ENCODE measurements at regions not wholly inside any gene's neighbourhood (a gene's known extent, or its start where the extent isn't known, plus 50 kb on each side); places are given as distances from the start of the nearest gene placed in this dataset.

DNA sequence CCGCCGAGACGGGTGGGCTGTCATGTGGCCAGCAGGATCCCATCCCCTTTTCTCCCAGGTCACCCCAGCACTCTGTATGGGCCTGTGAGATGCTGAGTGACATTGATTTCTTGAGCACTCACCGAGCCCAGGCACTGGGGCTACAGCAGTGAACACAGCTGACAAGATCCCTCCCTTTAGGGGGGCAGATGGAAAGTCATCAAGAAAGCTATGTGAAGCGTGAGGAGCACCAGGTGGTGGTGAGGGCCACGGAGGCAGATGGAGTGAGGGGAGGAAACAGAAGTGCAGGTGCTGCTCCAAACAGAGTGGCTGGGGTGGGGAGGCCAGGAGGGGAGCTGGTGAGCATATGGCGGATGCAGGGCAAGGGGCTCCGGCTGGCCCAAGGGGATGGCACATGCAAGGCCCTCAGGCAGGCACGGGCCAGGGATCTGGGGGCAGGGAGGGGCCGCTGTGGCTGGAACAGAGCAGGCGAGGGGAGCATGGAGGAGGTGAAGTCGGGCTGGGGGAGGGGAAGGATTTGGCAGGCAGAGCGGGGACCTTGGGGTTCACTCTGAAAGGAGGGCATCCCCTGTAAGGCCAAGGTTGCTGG lies 184.0 kb downstream of the BMP7 start:
- TF ChIP-seq, protein P1, sequence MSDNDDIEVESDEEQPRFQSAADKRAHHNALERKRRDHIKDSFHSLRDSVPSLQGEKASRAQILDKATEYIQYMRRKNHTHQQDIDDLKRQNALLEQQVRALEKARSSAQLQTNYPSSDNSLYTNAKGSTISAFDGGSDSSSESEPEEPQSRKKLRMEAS (IDR thresholded peaks at IDR 0.05), result no peak
- TF ChIP-seq, protein P2, sequence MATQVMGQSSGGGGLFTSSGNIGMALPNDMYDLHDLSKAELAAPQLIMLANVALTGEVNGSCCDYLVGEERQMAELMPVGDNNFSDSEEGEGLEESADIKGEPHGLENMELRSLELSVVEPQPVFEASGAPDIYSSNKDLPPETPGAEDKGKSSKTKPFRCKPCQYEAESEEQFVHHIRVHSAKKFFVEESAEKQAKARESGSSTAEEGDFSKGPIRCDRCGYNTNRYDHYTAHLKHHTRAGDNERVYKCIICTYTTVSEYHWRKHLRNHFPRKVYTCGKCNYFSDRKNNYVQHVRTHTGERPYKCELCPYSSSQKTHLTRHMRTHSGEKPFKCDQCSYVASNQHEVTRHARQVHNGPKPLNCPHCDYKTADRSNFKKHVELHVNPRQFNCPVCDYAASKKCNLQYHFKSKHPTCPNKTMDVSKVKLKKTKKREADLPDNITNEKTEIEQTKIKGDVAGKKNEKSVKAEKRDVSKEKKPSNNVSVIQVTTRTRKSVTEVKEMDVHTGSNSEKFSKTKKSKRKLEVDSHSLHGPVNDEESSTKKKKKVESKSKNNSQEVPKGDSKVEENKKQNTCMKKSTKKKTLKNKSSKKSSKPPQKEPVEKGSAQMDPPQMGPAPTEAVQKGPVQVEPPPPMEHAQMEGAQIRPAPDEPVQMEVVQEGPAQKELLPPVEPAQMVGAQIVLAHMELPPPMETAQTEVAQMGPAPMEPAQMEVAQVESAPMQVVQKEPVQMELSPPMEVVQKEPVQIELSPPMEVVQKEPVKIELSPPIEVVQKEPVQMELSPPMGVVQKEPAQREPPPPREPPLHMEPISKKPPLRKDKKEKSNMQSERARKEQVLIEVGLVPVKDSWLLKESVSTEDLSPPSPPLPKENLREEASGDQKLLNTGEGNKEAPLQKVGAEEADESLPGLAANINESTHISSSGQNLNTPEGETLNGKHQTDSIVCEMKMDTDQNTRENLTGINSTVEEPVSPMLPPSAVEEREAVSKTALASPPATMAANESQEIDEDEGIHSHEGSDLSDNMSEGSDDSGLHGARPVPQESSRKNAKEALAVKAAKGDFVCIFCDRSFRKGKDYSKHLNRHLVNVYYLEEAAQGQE (IDR thresholded peaks at IDR 0.05; ENCODE audit: low read depth), result no peak
- TF ChIP-seq, protein P3, sequence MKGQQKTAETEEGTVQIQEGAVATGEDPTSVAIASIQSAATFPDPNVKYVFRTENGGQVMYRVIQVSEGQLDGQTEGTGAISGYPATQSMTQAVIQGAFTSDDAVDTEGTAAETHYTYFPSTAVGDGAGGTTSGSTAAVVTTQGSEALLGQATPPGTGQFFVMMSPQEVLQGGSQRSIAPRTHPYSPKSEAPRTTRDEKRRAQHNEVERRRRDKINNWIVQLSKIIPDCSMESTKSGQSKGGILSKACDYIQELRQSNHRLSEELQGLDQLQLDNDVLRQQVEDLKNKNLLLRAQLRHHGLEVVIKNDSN (IDR thresholded peaks at IDR 0.05), result no peak
- TF ChIP-seq RAD21 (IDR thresholded peaks at IDR 0.05; ENCODE audit: low read depth) (no peak), TAF1 (IDR thresholded peaks at IDR 0.05; ENCODE audit: low read depth) (no peak), YY1 (IDR thresholded peaks at IDR 0.05; ENCODE audit: low read depth) (no peak), CEBPB (IDR thresholded peaks at IDR 0.05) (no peak), CREB1 (IDR thresholded peaks at IDR 0.05; ENCODE audit: low read depth) (no peak)

Data from Ishikawa (cell line).